Progenitor cell of endocrine pancreas (in vitro differentiated cells): ENCODE measurements at regions not wholly inside any gene's neighbourhood (a gene's known extent, or its start where the extent isn't known, plus 50 kb on each side); places are given as distances from the start of the nearest gene placed in this dataset.

Experiments used
- DNase-seq: peaks from one replicate; pipeline ENCODE4 v3.0.0; 2021; ENCODE audit warnings: low spot score; ENCODE audit not compliant: unreplicated experiment
- H3K27ac Mint-ChIP-seq: 2 replicates; pipeline ENCODE4 v1.8.0; 2021; ENCODE audit warnings: mild to moderate bottlenecking, moderate library complexity, mixed read lengths
- H3K27me3 Mint-ChIP-seq: 2 replicates; pipeline ENCODE4 v1.8.0; 2021; ENCODE audit warnings: mixed read lengths
- H3K36me3 Mint-ChIP-seq: 2 replicates; pipeline ENCODE4 v1.8.0; 2022; ENCODE audit warnings: mixed read lengths; ENCODE audit not compliant: insufficient read depth
- H3K4me1 Mint-ChIP-seq: 2 replicates; pipeline ENCODE4 v1.8.0; 2021; ENCODE audit warnings: low read depth, mixed read lengths
- H3K4me3 Mint-ChIP-seq: 2 replicates; pipeline ENCODE4 v1.8.0; 2021; ENCODE audit warnings: low read depth, mild to moderate bottlenecking, moderate library complexity, mixed read lengths
- H3K9me3 Mint-ChIP-seq: 2 replicates; pipeline ENCODE4 v1.8.0; 2021; ENCODE audit warnings: low read depth, mixed read lengths
- CTCF ChIP-seq: fragments of 200-600 bp; sonication (generic); IDR thresholded peaks from one replicate; pipeline ENCODE4 v1.5.0; 2021; ENCODE audit warnings: antibody characterized with exemption, mild to moderate bottlenecking; ENCODE audit not compliant: unreplicated experiment

DNA sequence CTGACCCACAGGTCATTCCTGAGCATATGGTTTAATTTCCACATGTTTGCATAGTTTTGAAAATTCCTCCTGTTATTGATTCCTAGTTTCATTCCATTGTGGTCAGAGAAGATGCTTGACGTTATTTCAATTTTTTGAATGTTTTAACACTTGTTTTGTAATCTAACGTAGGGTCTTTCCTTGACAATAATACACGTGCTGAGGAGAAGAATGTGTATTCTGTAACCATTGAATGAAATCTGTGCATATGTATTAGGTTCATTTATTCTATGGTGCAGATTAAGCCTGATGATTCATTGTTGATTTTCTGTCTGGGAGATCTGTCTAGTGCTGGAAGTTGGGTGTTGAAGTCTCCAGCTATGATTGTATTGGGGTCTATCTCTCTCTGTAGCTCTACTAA lies 486.4 kb upstream of the RPS6KA3 start:
- no peaks in the 10 kb centered on the region for H3K36me3 Mint-ChIP-seq
- H3K4me3 Mint-ChIP-seq: no peak overlapping the region
- no peaks in the 10 kb centered on the region for H3K27me3 Mint-ChIP-seq
- DNase-seq: no peak
- H3K9me3 Mint-ChIP-seq: peaks cover 21% of the 10 kb centered on the region
- H3K27ac Mint-ChIP-seq: no peak overlapping the region
- peaks cover 2% of the 10 kb centered on the region for H3K4me1 Mint-ChIP-seq
- TF ChIP-seq CTCF: no peak

GRCh38 chrX:20746690-20747089 lies 480.0 kb upstream of the RPS6KA3 start:
- Mint-ChIP-seq H3K9me3 (peaks cover 6% of the 10 kb centered on the region), H3K27me3 (no peaks in the 10 kb centered on the region), H3K36me3 (no peaks in the 10 kb centered on the region), H3K27ac (no peak overlapping the region), H3K4me3 (no peak overlapping the region), H3K4me1 (peaks cover 9% of the 10 kb centered on the region)
- no peak for TF ChIP-seq CTCF
- no peak for DNase-seq

- no peak for TF ChIP-seq CTCF
- no peaks in the 10 kb centered on the region for H3K9me3 Mint-ChIP-seq
- no peak overlapping the region for H3K4me3 Mint-ChIP-seq
- no peaks in the 10 kb centered on the region for H3K36me3 Mint-ChIP-seq
- no peaks in the 10 kb centered on the region for H3K27me3 Mint-ChIP-seq
- no peak overlapping the region for H3K27ac Mint-ChIP-seq
- H3K4me1 Mint-ChIP-seq: peaks cover 9% of the 10 kb centered on the region
- no peak for DNase-seq
Observed at GRCh38 chrX:20743046-20743445, 476.3 kb upstream of the RPS6KA3 start.

DNA sequence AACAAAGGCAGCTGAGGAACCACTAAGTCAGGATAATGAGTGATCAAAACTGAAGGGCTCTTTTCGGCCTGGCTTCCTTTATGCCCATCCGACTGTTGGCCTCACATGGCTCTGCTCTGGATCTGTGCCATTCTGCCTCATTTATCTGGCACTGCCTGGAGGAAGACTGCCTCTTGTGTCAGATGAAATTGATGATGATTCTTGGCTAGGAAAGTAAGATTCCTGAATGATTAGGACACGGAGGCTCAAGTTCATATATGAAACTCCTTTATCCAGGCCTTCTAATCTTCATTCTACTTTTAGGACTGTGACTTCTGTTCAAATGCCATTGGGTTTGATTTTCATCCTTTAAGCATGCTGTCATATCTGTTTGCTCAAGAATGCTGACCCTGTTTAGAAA lies 475.4 kb upstream of the RPS6KA3 start:
- no peaks in the 10 kb centered on the region for H3K9me3 Mint-ChIP-seq
- H3K4me3 Mint-ChIP-seq: no peak overlapping the region

DNA sequence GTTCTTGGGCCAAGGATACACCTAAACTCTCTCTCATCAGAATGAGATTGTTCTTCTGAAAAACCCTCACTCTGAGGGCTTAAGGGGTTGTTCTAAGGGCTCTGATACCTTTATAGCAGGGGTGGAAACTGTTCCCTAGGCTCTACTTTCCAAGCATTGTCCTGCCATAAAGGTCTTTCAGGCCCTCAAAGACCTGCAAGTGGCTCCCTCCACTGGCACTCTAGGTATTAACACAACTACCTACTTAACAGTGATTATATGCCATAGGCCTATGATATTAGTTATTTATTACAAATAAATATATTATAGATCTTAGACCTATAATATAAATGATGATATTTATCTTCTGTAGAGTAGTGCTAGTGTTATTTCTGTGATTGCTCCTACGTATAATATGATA lies 473.7 kb upstream of the RPS6KA3 start:
- Mint-ChIP-seq H3K4me3 (no peak overlapping the region), H3K27ac (no peak overlapping the region), H3K36me3 (no peaks in the 10 kb centered on the region), H3K27me3 (no peaks in the 10 kb centered on the region), H3K9me3 (no peaks in the 10 kb centered on the region), H3K4me1 (no peaks in the 10 kb centered on the region)
- no peak for DNase-seq
- TF ChIP-seq CTCF: no peak

More for the DNA sequence above, 475.4 kb upstream of the RPS6KA3 start:
- DNase-seq: no peak
- Mint-ChIP-seq H3K27me3 (no peaks in the 10 kb centered on the region), H3K36me3 (no peaks in the 10 kb centered on the region), H3K27ac (no peak overlapping the region), H3K4me1 (peaks cover 5% of the 10 kb centered on the region)
- no peak for TF ChIP-seq CTCF
